Thyroid gland (tissue), 4 donors: ENCODE measurements at regions not wholly inside any gene's neighbourhood (a gene's known extent, or its start where the extent isn't known, plus 50 kb on each side); places are given as distances from the start of the nearest gene placed in this dataset.
"Not testable (repeated sequence)": the region's sequence is repeated elsewhere in the genome, so short reads cannot be mapped to it uniquely, and the experiment has no call there.

Experiments
- POLR2A ChIP-seq, 2 donors: fragments of 450-650 bp; IDR thresholded peaks; one replicate each; pipeline ENCODE4 v1.6.1; 2017; ENCODE audit warnings: antibody characterized with exemption in 2 of 2, mild to moderate bottlenecking in 2 of 2, moderate library complexity in 1 of 2
- TF ChIP-seq, protein P1 (sequence below), 6 experiments: fragments of 200-600 bp in 3 of 6; fragments of 450-650 bp in 3 of 6; sonication (generic) in 3 of 6; IDR thresholded peaks; one replicate each; pipeline ENCODE4 v1.5.1; 2016 to 2019; ENCODE audit warnings: antibody characterized with exemption in 6 of 6, mild to moderate bottlenecking in 2 of 6, inconsistent platforms in 1 of 6, moderate library complexity in 1 of 6

DNA sequence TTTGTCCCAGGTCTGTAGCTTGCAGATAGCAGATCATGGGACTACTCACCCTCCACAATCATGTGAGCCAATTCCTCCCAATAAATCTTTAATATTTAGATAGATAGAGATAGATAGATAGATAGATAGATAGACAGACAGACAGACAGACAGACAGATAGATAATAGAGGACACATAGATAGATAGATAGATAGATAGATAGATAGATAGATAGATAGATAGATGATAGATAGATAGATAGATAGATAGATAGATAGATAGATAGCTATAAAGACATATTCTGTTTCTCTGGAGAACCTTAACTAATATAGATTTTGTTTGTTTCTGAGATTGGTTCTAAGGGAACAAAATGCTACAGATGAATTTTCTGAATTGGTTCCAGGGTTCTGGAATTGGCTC lies 82.3 kb upstream of the PRDX6 start:
- not testable (repeated sequence) for TF ChIP-seq POLR2A (IDR thresholded peaks at IDR 0.05)
- TF ChIP-seq, protein P1, sequence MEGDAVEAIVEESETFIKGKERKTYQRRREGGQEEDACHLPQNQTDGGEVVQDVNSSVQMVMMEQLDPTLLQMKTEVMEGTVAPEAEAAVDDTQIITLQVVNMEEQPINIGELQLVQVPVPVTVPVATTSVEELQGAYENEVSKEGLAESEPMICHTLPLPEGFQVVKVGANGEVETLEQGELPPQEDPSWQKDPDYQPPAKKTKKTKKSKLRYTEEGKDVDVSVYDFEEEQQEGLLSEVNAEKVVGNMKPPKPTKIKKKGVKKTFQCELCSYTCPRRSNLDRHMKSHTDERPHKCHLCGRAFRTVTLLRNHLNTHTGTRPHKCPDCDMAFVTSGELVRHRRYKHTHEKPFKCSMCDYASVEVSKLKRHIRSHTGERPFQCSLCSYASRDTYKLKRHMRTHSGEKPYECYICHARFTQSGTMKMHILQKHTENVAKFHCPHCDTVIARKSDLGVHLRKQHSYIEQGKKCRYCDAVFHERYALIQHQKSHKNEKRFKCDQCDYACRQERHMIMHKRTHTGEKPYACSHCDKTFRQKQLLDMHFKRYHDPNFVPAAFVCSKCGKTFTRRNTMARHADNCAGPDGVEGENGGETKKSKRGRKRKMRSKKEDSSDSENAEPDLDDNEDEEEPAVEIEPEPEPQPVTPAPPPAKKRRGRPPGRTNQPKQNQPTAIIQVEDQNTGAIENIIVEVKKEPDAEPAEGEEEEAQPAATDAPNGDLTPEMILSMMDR (IDR thresholded peaks at IDR 0.05): not testable (repeated sequence)
